MG63 (cell line): ENCODE measurements at regions not wholly inside any gene's neighbourhood (a gene's known extent, or its start where the extent isn't known, plus 50 kb on each side); places are given as distances from the start of the nearest gene placed in this dataset.
"Not testable (repeated sequence)": the region's sequence is repeated elsewhere in the genome, so short reads cannot be mapped to it uniquely, and the experiment has no call there.

Source experiments
- DNase-seq: peaks from one replicate; pipeline ENCODE4 v3.0.0-alpha.2; 2020
- H3K27me3 ChIP-seq: fragments of 250-450 bp; sonication (Bioruptor Pico); 2 replicates; pipeline ENCODE4 v1.5.1; 2020; ENCODE audit warnings: mild to moderate bottlenecking, moderate library complexity
- H3K36me3 ChIP-seq: fragments of 250-450 bp; sonication (Bioruptor Pico); 2 replicates; pipeline ENCODE4 v1.5.1; 2020; ENCODE audit warnings: mild to moderate bottlenecking, moderate library complexity
- H3K4me3 ChIP-seq: fragments of 250-450 bp; sonication (Bioruptor Pico); 2 replicates; pipeline ENCODE4 v1.5.1; 2020; ENCODE audit warnings: mild to moderate bottlenecking, moderate library complexity
- H3K9me3 ChIP-seq: fragments of 250-450 bp; sonication (Bioruptor Pico); 2 replicates; pipeline ENCODE4 v1.5.1; 2020; ENCODE audit warnings: mild to moderate bottlenecking, moderate library complexity

GRCh38 chr14:38022775-38023174 lies 184.9 kb upstream of the SSTR1 start:
- Histone ChIP-seq H3K36me3 (no peaks in the 10 kb centered on the region), H3K9me3 (no peaks in the 10 kb centered on the region), H3K4me3 (no peak overlapping the region)

DNA sequence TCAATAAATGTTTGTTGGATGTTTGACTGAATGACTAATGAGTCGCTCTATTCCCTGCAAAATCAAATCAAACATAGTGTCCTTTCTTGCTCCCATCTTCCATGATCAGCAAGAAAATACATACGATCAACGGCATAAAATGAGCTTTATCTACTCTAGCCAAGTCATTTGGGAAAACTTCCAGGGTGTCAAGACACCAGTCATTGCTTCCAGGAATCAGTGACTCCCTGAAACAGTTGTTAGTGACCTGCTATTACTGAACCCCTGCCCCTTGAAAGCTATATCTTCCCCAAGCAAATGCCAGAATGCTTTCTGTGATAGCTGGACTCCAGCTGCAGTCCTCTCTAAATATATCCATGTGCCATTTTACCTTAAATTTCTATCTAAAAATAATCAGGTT lies 169.5 kb upstream of the SSTR1 start:
- no peaks in the 10 kb centered on the region; the same call in 1 of the 2 replicates for H3K9me3 ChIP-seq
- DNase-seq = no peak

More at GRCh38 chr14:38022775-38023174, 184.9 kb upstream of the SSTR1 start:
- no peaks in the 10 kb centered on the region for H3K27me3 ChIP-seq
- no peak for DNase-seq

GRCh38 chr14:38038986-38039385 lies 168.7 kb upstream of the SSTR1 start:
- H3K27me3 ChIP-seq = no peaks in the 10 kb centered on the region
- H3K9me3 ChIP-seq = no peaks in the 10 kb centered on the region; the same call in 1 of the 2 replicates

More for the DNA sequence above, 169.5 kb upstream of the SSTR1 start:
- H3K36me3 ChIP-seq = no peaks in the 10 kb centered on the region
- no peaks in the 10 kb centered on the region for H3K27me3 ChIP-seq
- no peak overlapping the region for H3K4me3 ChIP-seq

DNA sequence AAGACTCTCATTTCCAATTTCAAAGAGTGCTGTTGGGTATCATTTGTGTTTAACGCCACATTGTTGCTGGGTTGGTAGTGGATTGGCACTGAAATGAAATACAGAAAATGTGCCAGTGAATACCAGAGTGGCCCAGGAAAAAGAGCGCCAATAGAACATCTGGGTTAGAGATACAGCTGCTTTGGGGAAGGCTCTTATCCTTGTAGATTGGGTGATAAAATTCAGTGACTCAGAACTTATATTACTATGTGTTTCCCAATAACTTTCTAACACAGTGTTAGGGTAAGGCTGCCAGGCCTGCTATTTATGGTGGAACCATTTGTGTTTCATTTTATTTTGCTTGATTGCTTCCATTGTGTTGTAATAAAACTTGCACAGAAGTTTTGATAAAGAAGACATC lies 168.2 kb upstream of the SSTR1 start:
- no peaks in the 10 kb centered on the region; the same call in 1 of the 2 replicates for H3K9me3 ChIP-seq
- H3K4me3 ChIP-seq = no peak overlapping the region
- no peaks in the 10 kb centered on the region for H3K27me3 ChIP-seq
- no peak for DNase-seq
- H3K36me3 ChIP-seq = no peaks in the 10 kb centered on the region

More at GRCh38 chr14:38038986-38039385, 168.7 kb upstream of the SSTR1 start:
- Histone ChIP-seq H3K4me3 (no peak overlapping the region), H3K36me3 (no peaks in the 10 kb centered on the region)
- DNase-seq = no peak

DNA sequence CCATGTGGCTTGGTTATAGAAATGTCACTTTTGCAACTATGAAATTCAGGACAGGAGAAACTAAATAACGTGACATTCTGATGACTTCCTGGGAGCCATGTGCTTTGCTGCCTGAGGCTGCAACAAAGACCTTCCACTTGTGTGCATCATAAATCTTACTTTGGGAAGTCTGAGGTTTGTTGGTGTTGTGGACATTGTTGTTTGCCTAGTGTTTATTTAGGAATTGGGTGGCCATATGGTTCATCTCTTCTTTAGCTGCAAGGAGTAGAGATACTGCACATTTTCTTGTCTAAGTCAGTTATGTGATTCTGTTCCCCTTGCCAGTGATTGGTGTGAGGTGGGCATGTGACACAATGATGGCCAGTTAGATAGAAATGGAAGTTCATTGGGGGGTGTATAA lies 167.3 kb upstream of the SSTR1 start:
- H3K27me3 ChIP-seq = no peaks in the 10 kb centered on the region
- H3K9me3 ChIP-seq = no peaks in the 10 kb centered on the region; the same call in 1 of the 2 replicates
- no peaks in the 10 kb centered on the region for H3K36me3 ChIP-seq
- H3K4me3 ChIP-seq = no peak overlapping the region
- no peak for DNase-seq

DNA sequence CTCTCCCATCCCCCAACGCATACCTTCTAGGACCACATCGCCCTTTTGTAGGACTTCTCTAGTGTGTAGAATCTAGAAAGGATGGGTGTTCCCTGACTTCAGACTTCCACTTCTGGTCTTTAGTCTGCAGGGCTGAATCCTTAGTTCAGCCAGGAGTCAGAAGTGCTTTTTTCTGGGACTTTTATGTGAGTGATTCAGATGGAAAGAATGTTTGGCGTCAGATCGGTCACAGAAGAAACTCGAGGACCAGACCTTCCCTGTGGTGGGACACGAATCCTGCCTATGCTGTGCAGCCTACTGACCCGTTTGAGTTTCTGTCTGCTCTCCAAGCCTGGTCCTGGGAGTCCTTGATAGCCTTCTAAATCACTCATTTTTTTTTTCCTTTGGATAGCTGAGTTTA lies 165.4 kb upstream of the SSTR1 start:
- DNase-seq = peak; percentile 48
- Histone ChIP-seq H3K4me3 (no peak overlapping the region), H3K27me3 (no peaks in the 10 kb centered on the region), H3K36me3 (no peaks in the 10 kb centered on the region), H3K9me3 (no peaks in the 10 kb centered on the region)

- no peaks in the 10 kb centered on the region for H3K36me3 ChIP-seq
- H3K4me3 ChIP-seq = no peak overlapping the region
- no peak for DNase-seq
These were observed 163.0 kb upstream of the SSTR1 start for GRCh38 chr14:38044710-38045109.

DNA sequence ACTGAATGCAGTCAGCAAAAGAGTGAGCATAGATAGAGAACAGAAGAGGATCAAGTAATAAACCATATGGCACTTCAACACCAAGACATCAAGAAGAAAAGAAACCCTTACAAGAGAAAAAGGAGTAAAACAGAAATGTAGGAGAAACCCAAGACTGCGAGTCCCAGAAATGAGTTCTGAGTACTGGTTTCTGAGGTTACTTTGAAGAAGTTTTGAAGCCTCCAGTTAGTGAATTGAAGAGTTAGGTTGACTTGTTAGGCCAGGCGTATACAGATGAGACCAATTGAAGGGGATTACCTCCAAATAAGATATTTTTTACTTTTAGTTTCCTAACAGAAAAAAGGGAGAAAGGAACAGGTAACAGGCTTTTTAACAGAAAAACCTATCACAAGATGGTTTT lies 162.2 kb upstream of the SSTR1 start:
- no peaks in the 10 kb centered on the region for H3K9me3 ChIP-seq
- H3K27me3 ChIP-seq = no peaks in the 10 kb centered on the region
- DNase-seq = no peak
- H3K36me3 ChIP-seq = no peaks in the 10 kb centered on the region
- no peak overlapping the region for H3K4me3 ChIP-seq

More at GRCh38 chr14:38044710-38045109, 163.0 kb upstream of the SSTR1 start:
- Histone ChIP-seq H3K9me3 (no peaks in the 10 kb centered on the region), H3K27me3 (no peaks in the 10 kb centered on the region)

- DNase-seq = no peak
- Histone ChIP-seq H3K9me3 (no peaks in the 10 kb centered on the region), H3K4me3 (no peak overlapping the region), H3K27me3 (no peaks in the 10 kb centered on the region), H3K36me3 (no peaks in the 10 kb centered on the region)
These were observed 161.5 kb upstream of the SSTR1 start for GRCh38 chr14:38046160-38046559.

GRCh38 chr14:38047195-38047902 lies 160.4 kb upstream of the SSTR1 start:
- no peak for DNase-seq

DNA sequence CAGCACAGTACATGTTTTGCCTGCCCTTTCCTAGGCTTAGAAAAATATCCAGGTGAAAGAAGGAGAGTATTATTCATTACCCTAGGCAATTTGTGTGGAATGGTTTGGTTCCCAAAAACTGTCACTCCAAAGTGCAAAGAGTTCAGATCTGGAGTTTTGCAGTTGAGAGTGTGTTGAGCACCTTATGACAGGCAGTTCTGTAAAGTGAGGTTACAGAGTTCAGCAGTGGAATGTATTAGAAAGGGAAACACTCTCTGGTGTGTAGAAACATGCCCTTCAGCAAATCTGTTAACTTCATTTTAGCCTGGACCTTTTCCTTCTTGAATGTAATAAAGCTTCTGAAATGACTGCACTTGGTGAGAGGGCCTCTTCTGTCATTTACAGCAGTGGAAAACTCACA lies 154.0 kb upstream of the SSTR1 start:
- DNase-seq = no peak
- H3K36me3 ChIP-seq = no peaks in the 10 kb centered on the region
- H3K27me3 ChIP-seq = no peaks in the 10 kb centered on the region
- H3K4me3 ChIP-seq = no peak overlapping the region
- H3K9me3 ChIP-seq = no peaks in the 10 kb centered on the region

More at GRCh38 chr14:38047195-38047902, 160.4 kb upstream of the SSTR1 start:
- Histone ChIP-seq H3K36me3 (no peaks in the 10 kb centered on the region), H3K9me3 (no peaks in the 10 kb centered on the region), H3K27me3 (no peaks in the 10 kb centered on the region), H3K4me3 (no peak overlapping the region)

- H3K4me3 ChIP-seq = no peak overlapping the region
- DNase-seq = no peak
- H3K9me3 ChIP-seq = no peaks in the 10 kb centered on the region
- H3K27me3 ChIP-seq = no peaks in the 10 kb centered on the region
- H3K36me3 ChIP-seq = no peaks in the 10 kb centered on the region
These were observed 151.4 kb upstream of the SSTR1 start for GRCh38 chr14:38056270-38056669.

DNA sequence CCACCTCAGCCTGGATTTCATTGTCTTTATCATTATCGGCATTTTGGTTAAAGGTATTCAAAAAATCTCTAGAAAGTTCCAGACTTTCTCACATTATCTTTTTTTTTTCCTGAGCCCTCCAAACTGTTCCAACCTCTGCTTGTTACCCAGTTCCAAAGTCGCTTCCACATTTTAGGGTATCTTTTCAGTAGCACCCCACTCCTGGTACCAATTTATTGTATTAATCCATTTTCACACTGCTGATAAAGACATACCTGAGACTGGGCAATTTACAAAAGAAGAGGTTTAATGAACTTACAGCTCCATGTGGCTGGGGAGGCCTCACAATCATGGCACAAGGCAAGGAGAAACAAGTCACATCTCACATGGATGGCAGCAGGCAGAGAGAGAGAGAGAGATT lies 145.5 kb upstream of the SSTR1 start:
- not testable (repeated sequence) for DNase-seq

DNA sequence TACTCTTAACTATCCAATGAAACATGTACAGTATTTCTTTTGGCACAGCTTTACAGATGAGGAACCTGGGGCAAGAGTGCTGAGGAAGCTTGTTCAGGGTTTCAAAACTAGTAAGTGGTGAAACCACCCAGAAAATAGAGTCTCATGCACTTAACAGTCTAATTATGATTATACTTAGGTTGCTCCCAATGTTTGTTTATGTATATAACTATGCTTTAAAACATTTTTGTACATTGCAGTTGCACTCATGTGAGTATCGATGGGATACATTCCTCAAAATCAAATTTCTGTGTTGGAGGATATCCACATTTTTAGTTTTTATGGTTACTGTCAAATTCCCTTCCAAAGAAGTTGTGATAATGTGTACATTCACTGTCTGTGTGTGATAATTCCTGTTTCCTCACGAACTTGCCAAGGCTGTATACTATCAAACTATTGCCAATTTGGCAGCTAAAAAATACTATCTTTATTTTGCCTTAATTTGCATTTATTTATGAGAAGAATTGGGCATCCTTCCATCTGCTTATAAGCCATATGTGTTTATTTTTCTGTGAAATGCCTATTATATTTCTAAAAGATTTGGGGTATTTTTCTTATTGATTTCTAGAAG lies 143.9 kb upstream of the SSTR1 start:
- Histone ChIP-seq H3K36me3 (no peaks in the 10 kb centered on the region), H3K4me3 (no peak overlapping the region), H3K27me3 (no peaks in the 10 kb centered on the region), H3K9me3 (no peaks in the 10 kb centered on the region)
- no peak for DNase-seq

More for the DNA sequence above, 145.5 kb upstream of the SSTR1 start:
- H3K4me3 ChIP-seq, H3K27me3 ChIP-seq, H3K36me3 ChIP-seq, H3K9me3 ChIP-seq: not testable (repeated sequence)

DNA sequence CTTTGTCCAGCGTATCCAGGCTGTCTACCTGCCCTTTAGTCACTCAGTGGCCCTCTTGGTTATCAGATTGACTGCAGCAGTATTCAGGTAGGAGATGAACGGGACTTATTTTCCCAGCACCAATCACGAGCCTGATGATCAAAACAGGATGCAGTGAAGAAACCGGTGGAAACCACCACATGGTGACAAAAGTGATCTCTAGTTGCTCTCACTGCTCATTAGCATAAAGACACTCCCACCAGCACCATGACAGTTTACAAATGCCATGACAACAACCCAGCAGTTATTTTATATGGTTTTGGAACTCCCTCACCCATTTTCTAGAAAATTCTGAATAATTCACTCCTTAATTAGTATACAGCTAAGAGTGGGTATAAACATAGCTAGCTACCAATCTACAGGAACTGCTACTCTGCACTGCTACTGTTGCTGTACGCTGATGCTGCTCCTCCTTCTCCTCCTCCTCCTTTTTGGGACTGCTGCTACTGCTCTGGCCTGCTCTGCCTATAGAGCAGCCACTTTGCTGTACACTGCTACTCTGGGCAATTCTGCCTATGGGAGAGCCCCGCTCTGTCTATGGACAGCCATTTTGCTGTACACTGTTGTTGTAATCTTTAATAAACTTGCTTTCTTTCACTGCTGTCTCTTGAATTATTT lies 142.5 kb upstream of the SSTR1 start:
- Histone ChIP-seq H3K36me3 (no peaks in the 10 kb centered on the region), H3K4me3 (no peak overlapping the region), H3K9me3 (no peaks in the 10 kb centered on the region), H3K27me3 (no peaks in the 10 kb centered on the region)
- DNase-seq = no peak

DNA sequence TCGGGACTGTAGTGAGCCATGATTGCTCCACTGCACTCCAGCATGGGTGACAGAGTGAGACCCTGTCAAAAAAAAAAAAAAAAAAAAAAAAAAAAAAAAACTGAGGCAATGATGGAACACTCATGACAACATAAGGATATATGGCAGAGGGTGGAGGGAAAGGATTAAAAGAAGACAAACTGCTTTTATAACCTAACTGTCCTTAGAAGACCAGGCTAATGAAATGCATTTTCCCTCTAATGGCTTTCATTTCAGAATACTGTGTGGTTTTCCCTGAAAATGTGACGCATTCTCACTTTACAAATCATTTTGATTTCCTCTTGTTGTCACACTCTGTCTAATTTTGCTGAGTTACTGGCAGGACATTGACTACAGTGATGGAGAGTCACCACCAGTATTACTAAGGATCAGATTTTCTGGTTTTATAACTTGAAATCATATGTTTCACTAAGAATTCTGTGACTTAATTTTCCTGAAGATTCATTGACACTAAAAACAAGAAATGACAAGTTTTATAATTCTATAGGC lies 137.6 kb upstream of the SSTR1 start:
- DNase-seq = no peak
- Histone ChIP-seq H3K4me3 (no peak overlapping the region), H3K27me3 (no peaks in the 10 kb centered on the region), H3K9me3 (no peaks in the 10 kb centered on the region), H3K36me3 (no peaks in the 10 kb centered on the region)

- Histone ChIP-seq H3K27me3 (no peaks in the 10 kb centered on the region), H3K9me3 (no peaks in the 10 kb centered on the region), H3K4me3 (no peak overlapping the region), H3K36me3 (no peaks in the 10 kb centered on the region)
- DNase-seq = no peak
These were observed 134.1 kb upstream of the SSTR1 start for GRCh38 chr14:38073641-38074040.
